ENCODE measurements at regions not wholly inside any gene's neighbourhood (a gene's known extent, or its start where the extent isn't known, plus 50 kb on each side); places are given as distances from the start of the nearest gene placed in this dataset.

- no peak for DNase-seq
Observed at GRCh38 chr2:129891341-129892320, 87.8 kb upstream of the RAB6C start.

- no peak for DNase-seq
Observed at GRCh38 chr2:129892360-129892759, 87.1 kb upstream of the RAB6C start.

GRCh38 chr2:129892773-129893172 is 86.7 kb upstream of the RAB6C start:
- DNase-seq, result no peak

- no peak for DNase-seq
Observed at GRCh38 chr2:129893244-129893643, 86.2 kb upstream of the RAB6C start.

- no peak for DNase-seq
Observed at GRCh38 chr2:129894616-129895015, 84.8 kb upstream of the RAB6C start.

GRCh38 chr2:129895061-129895460 is 84.4 kb upstream of the RAB6C start:
- no peak for DNase-seq

- DNase-seq, result no peak
Observed at GRCh38 chr2:129895526-129896082, 83.9 kb upstream of the RAB6C start.

GRCh38 chr2:129896226-129897100 is 83.0 kb upstream of the RAB6C start:
- no peak for DNase-seq

- DNase-seq, result no peak
Observed at GRCh38 chr2:129901754-129902415, 77.6 kb upstream of the RAB6C start.

- no peak for DNase-seq
Observed at GRCh38 chr2:129902731-129903585, 76.5 kb upstream of the RAB6C start.

- DNase-seq, result no peak
Observed at GRCh38 chr2:129903586-129904425, 75.7 kb upstream of the RAB6C start.

GRCh38 chr2:129904532-129905446 is 74.7 kb upstream of the RAB6C start:
- no peak for DNase-seq

GRCh38 chr2:129905664-129906081 is 73.8 kb upstream of the RAB6C start:
- no peak for DNase-seq

- no peak for DNase-seq
Observed at GRCh38 chr2:129906139-129906860, 73.2 kb upstream of the RAB6C start.

- DNase-seq, result no peak
Observed at GRCh38 chr2:129906861-129907235, 72.6 kb upstream of the RAB6C start.

- no peak for DNase-seq
Observed at GRCh38 chr2:129907256-129907998, 72.0 kb upstream of the RAB6C start.

GRCh38 chr2:129908721-129909373 is 70.6 kb upstream of the RAB6C start:
- DNase-seq, result no peak
